Psoas muscle (tissue), 7 donors: ENCODE measurements at regions not wholly inside any gene's neighbourhood (a gene's known extent, or its start where the extent isn't known, plus 50 kb on each side); places are given as distances from the start of the nearest gene placed in this dataset.

Source experiments
- ATAC-seq, 4 donors: fragments of 200-7000 bp; cut with Tn5 transposase; one replicate each; pipeline ENCODE4 v1.9.1; 2020; ENCODE audit warnings: moderate library complexity in 3 of 4, mild to moderate bottlenecking in 2 of 4
- DNase-seq, 2 donors: peaks; one replicate each; pipeline ENCODE4 v3.0.0-alpha.2; 2020
- H3K27ac ChIP-seq: fragments of 200-600 bp; one replicate; pipeline ENCODE4 v1.8.0; 2022
- H3K27me3 ChIP-seq, 3 donors: fragments of 200-600 bp in 1 of 3; one replicate each; pipeline versions ENCODE4 v1.6.1 to v1.8.0; 2013 to 2022; ENCODE audit warnings: low read length in 2 of 3, mild to moderate bottlenecking in 2 of 3, moderate library complexity in 1 of 3; ENCODE audit not compliant: insufficient read depth in 3 of 3
- H3K36me3 ChIP-seq, 2 donors: fragments of 200-600 bp in 1 of 2; one replicate each; pipeline versions ENCODE4 v1.6.1 to v1.8.0; 2013 to 2022; ENCODE audit warnings: low read depth in 1 of 2, mild to moderate bottlenecking in 1 of 2, moderate library complexity in 1 of 2; ENCODE audit not compliant: insufficient read depth in 1 of 2
- H3K4me1 ChIP-seq: fragments of 200-600 bp; one replicate; pipeline ENCODE4 v1.8.0; 2022
- H3K4me3 ChIP-seq: fragments of 200-600 bp; one replicate; pipeline ENCODE4 v1.8.0; 2022; ENCODE audit warnings: mild to moderate bottlenecking
- H3K9me3 ChIP-seq: fragments of 200-600 bp; one replicate; pipeline ENCODE4 v1.8.0; 2022
- CTCF ChIP-seq: fragments of 200-600 bp; IDR thresholded peaks from one replicate; pipeline ENCODE4 v1.8.0; 2022; ENCODE audit warnings: antibody characterized with exemption
- WGBS, 3 donors: extraction: QIAGEN DNeasy Blood & Tissue Kit; methylation state at CpG; one replicate each; pipeline versions ENCODE4 v1.1.6 to v1.1.7; 2013; 5-methylcytosine and 5-hydroxymethylcytosine counted together
- intact Hi-C, 2 donors: fragments of 100-400 bp; cut with DNase I; formaldehyde crosslinking; loops; one replicate each; pipeline versions ENCODE4 v1.11.0 to v1.14.2; 2022
- donor health status: healthy with polysubstance abuse.
- donor health status: DM: no; HTN: no; CAD: no; lungs with moderate emphysema.
- donor health status: Bipolar disorder and iron deficiency.
- donor health status: healthy.
- donor health status: DM: yes; HTN: yes; CAD: no.
- donor health status: DM: no; HTN: no; CAD: no.
- donor health status: DM: yes; HTN: yes; CAD: no.

DNA sequence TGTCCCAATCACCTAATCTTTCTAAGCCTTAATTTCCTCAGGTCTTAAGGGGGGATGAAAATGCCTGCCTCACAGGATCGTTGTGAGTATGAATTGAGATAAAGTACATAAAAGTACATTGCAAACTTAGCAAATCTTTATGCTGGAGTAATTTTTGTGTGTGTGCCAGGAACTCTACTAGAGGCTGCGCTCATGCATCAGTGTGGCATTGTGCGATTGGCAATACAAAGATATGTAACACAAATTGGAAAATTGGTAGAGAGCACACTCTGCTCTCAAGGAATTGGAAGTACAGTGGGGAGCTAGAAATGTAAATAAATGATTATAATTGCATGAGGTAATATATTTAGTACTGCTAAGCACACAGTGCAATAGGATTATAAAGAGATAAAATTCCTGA, 398.3 kb downstream of the DUSP10 start:
- no peaks in the 10 kb centered on the region for H3K27me3 ChIP-seq
- H3K4me1 ChIP-seq: no peaks in the 10 kb centered on the region
- 33 to 51% (median 47%) methylated on average over 3 of the region's 3 CpGs for WGBS, 3 donors
- ATAC-seq (no peak), DNase-seq (no peak)
- H3K4me3 ChIP-seq: no peak overlapping the region
- TF ChIP-seq CTCF: no peak
- H3K36me3 ChIP-seq: no peaks in the 10 kb centered on the region
- intact Hi-C loops: no loop called here
- no peak overlapping the region for H3K27ac ChIP-seq
- no peaks in the 10 kb centered on the region for H3K9me3 ChIP-seq

- WGBS, 3 donors: 84 to 85% (median 85%) methylated on average over 1 of the region's 1 CpG
- H3K4me3 ChIP-seq: no peak overlapping the region
- no peaks in the 10 kb centered on the region for H3K36me3 ChIP-seq
- DNase-seq (no peak), ATAC-seq (no peak)
- H3K27ac ChIP-seq: no peak overlapping the region
- H3K27me3 ChIP-seq: no peaks in the 10 kb centered on the region
- no peak for TF ChIP-seq CTCF
- no peaks in the 10 kb centered on the region for H3K4me1 ChIP-seq
- H3K9me3 ChIP-seq: no peaks in the 10 kb centered on the region
- intact Hi-C loops: no loop called here
Observed at GRCh38 chr1:221344693-221345092, 397.2 kb downstream of the DUSP10 start.

GRCh38 chr1:221347706-221348105, 394.2 kb downstream of the DUSP10 start:
- no peaks in the 10 kb centered on the region for H3K27me3 ChIP-seq
- ATAC-seq (no peak), DNase-seq (no peak)
- WGBS, 3 donors: 66 to 69% (median 68%) methylated on average over 2 of the region's 2 CpGs
- H3K4me1 ChIP-seq: no peaks in the 10 kb centered on the region
- H3K36me3 ChIP-seq: no peaks in the 10 kb centered on the region
- no peak for TF ChIP-seq CTCF
- no peak overlapping the region for H3K4me3 ChIP-seq
- no peak overlapping the region for H3K27ac ChIP-seq
- intact Hi-C loops: no loop called here
- H3K9me3 ChIP-seq: no peaks in the 10 kb centered on the region

GRCh38 chr1:221350091-221350490, 391.8 kb downstream of the DUSP10 start:
- no peak for ATAC-seq
- TF ChIP-seq CTCF: no peak
- H3K4me3 ChIP-seq: no peak overlapping the region
- 63 to 91% (median 68%) methylated on average over 1 of the region's 1 CpG for WGBS, 3 donors
- no peaks in the 10 kb centered on the region for H3K4me1 ChIP-seq
- H3K27ac ChIP-seq: no peak overlapping the region
- H3K36me3 ChIP-seq: no peaks in the 10 kb centered on the region
- no peak for DNase-seq
- intact Hi-C loops: no loop called here
- H3K27me3 ChIP-seq: no peaks in the 10 kb centered on the region
- H3K9me3 ChIP-seq: no peaks in the 10 kb centered on the region

DNA sequence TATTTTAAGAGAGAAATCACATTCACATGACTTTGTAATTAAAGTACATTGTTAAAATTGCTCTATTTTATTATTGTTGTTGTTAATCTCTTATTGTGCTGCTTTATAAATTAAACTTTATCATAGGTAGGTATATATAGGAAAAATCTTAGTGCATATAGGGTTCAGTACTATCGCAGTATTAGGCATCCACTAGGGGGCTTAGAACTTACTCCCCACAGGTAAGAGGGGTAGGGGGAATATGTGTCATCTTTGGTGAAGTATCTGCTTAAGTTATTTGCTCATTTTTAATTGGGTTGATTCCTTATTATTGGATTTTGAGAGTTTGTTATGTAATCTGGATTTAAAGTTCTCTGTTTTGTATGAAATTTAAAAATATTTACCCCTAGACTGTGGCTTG, 385.2 kb downstream of the DUSP10 start:
- no peak for ATAC-seq
- H3K4me1 ChIP-seq: no peaks in the 10 kb centered on the region
- TF ChIP-seq CTCF: no peak
- DNase-seq: no peak
- no peaks in the 10 kb centered on the region for H3K36me3 ChIP-seq
- 97 to 100% (median 100%) methylated on average over 1 of the region's 1 CpG for WGBS, 3 donors
- no peaks in the 10 kb centered on the region for H3K9me3 ChIP-seq
- no peaks in the 10 kb centered on the region for H3K27me3 ChIP-seq
- no peak overlapping the region for H3K27ac ChIP-seq
- H3K4me3 ChIP-seq: no peak overlapping the region
- intact Hi-C loops: no loop called here
